Neural cell (in vitro differentiated cells): ENCODE measurements at regions not wholly inside any gene's neighbourhood (a gene's known extent, or its start where the extent isn't known, plus 50 kb on each side); places are given as distances from the start of the nearest gene placed in this dataset.
A peak's percentile ranks its signal among the peaks of the same experiment; 100 is the strongest.

Experiments used
- H2AFZ ChIP-seq: fragments of 200-600, 300-800 bp; sonication (generic), shearing (Covaris generic); 2 replicates; pipeline ENCODE4 v1.6.0; 2014; ENCODE audit warnings: low read depth, mild to moderate bottlenecking, antibody characterized with exemption, low read length, moderate library complexity
- H3F3A ChIP-seq: fragments of 200-600 bp; shearing (Covaris generic); 2 replicates; pipeline ENCODE4 v1.6.1; 2016; ENCODE audit warnings: mild to moderate bottlenecking, moderate library complexity, mixed read lengths, antibody characterized with exemption, low read length; ENCODE audit not compliant: insufficient read depth, poor library complexity, severe bottlenecking
- H3K27ac ChIP-seq: fragments of 200-600, 300-800 bp; sonication (generic), shearing (Covaris generic); 2 replicates; pipeline ENCODE4 v1.5.1; 2014; ENCODE audit warnings: mild to moderate bottlenecking, low read length, moderate library complexity
- H3K27me3 ChIP-seq: fragments of 300-800, 200-600 bp; sonication (generic), shearing (Covaris generic); 2 replicates; pipeline ENCODE4 v1.6.0; 2014; ENCODE audit warnings: mild to moderate bottlenecking, low read depth, low read length, moderate library complexity; ENCODE audit not compliant: insufficient read depth
- H3K36me3 ChIP-seq: fragments of 300-800, 200-600 bp; sonication (generic), shearing (Covaris generic); 2 replicates; pipeline ENCODE4 v1.5.1; 2014; ENCODE audit warnings: mild to moderate bottlenecking, antibody characterized with exemption, low read length, moderate library complexity; ENCODE audit not compliant: insufficient read depth
- H3K4me2 ChIP-seq: fragments of 300-800, 200-600 bp; sonication (generic), shearing (Covaris generic); 2 replicates; pipeline ENCODE4 v1.6.0; 2014; ENCODE audit warnings: mild to moderate bottlenecking, low read length
- H3K4me3 ChIP-seq: fragments of 300-800, 200-600 bp; sonication (generic), shearing (Covaris generic); 2 replicates; pipeline ENCODE4 v1.5.1; 2014; ENCODE audit warnings: mild to moderate bottlenecking, low read length, moderate library complexity
- H3K79me2 ChIP-seq: fragments of 200-600 bp; shearing (Covaris generic); replicated peaks from 2 replicates; pipeline ENCODE4 v1.6.0; 2014; ENCODE audit warnings: mild to moderate bottlenecking, low read length, moderate library complexity; ENCODE audit not compliant: insufficient read depth
- H3K9ac ChIP-seq: fragments of 300-800, 200-600 bp; sonication (generic), shearing (Covaris generic); 2 replicates; pipeline ENCODE4 v1.6.1; 2016; ENCODE audit warnings: mild to moderate bottlenecking, low read length, mixed read lengths
- H3K9me2 ChIP-seq: fragments of 200-600 bp; shearing (Covaris generic); 2 replicates; pipeline ENCODE4 v1.6.1; 2016; ENCODE audit warnings: mild to moderate bottlenecking, low read length, mixed read lengths; ENCODE audit not compliant: insufficient read depth
- H3K9me3 ChIP-seq: fragments of 200-600, 300-800 bp; sonication (generic), shearing (Covaris generic); 2 replicates; pipeline ENCODE4 v1.6.1; 2016; ENCODE audit warnings: mild to moderate bottlenecking, mixed run types, low read length, moderate library complexity, mixed read lengths
- H4K20me1 ChIP-seq: fragments of 200-600 bp; shearing (Covaris generic); 2 replicates; pipeline ENCODE4 v1.6.1; 2016; ENCODE audit warnings: mild to moderate bottlenecking, mixed run types; ENCODE audit not compliant: insufficient read depth
- EP300 ChIP-seq: fragments of 450-650 bp; conservative IDR thresholded peaks from 2 replicates; pipeline ENCODE4 v1.6.1; 2014; ENCODE audit warnings: antibody characterized with exemption, mild to moderate bottlenecking, moderate library complexity; ENCODE audit not compliant: poor library complexity, severe bottlenecking
- EZH2 ChIP-seq: fragments of 200-600, 300-800 bp; shearing (Covaris generic), sonication (generic); IDR thresholded peaks from 2 replicates; pipeline ENCODE4 v1.6.1; 2014; ENCODE audit warnings: antibody characterized with exemption, low read length, borderline replicate concordance, mild to moderate bottlenecking; ENCODE audit not compliant: insufficient read depth, poor library complexity, severe bottlenecking
- MXI1 ChIP-seq: fragments of 450-650 bp; conservative IDR thresholded peaks from 2 replicates; pipeline ENCODE4 v1.6.1; 2014; ENCODE audit warnings: antibody characterized with exemption, mild to moderate bottlenecking; ENCODE audit not compliant: poor library complexity, severe bottlenecking
- POLR2AphosphoS5 ChIP-seq: IDR thresholded peaks from 2 replicates; pipeline ENCODE4 v1.6.1; 2012
- RAD21 ChIP-seq: fragments of 450-650 bp; conservative IDR thresholded peaks from 2 replicates; pipeline ENCODE4 v1.6.1; 2014; ENCODE audit warnings: antibody characterized with exemption, mild to moderate bottlenecking, moderate library complexity
- SMC3 ChIP-seq: fragments of 450-650 bp; conservative IDR thresholded peaks from 2 replicates; pipeline ENCODE4 v1.6.1; 2014; ENCODE audit warnings: antibody characterized with exemption, mild to moderate bottlenecking, moderate library complexity; ENCODE audit not compliant: poor library complexity
- TAF1 ChIP-seq: IDR thresholded peaks from 2 replicates; pipeline ENCODE4 v1.6.1; 2012; ENCODE audit warnings: low read depth
- TF ChIP-seq, protein P1 (sequence below): fragments of 450-650 bp; IDR thresholded peaks from 2 replicates; pipeline ENCODE4 v1.5.1; 2014; ENCODE audit warnings: antibody characterized with exemption, mild to moderate bottlenecking, moderate library complexity; ENCODE audit not compliant: poor library complexity, severe bottlenecking
- TF ChIP-seq, protein P2 (sequence below): IDR thresholded peaks from 2 replicates; pipeline ENCODE4 v1.6.1; 2012; ENCODE audit warnings: borderline replicate concordance

DNA sequence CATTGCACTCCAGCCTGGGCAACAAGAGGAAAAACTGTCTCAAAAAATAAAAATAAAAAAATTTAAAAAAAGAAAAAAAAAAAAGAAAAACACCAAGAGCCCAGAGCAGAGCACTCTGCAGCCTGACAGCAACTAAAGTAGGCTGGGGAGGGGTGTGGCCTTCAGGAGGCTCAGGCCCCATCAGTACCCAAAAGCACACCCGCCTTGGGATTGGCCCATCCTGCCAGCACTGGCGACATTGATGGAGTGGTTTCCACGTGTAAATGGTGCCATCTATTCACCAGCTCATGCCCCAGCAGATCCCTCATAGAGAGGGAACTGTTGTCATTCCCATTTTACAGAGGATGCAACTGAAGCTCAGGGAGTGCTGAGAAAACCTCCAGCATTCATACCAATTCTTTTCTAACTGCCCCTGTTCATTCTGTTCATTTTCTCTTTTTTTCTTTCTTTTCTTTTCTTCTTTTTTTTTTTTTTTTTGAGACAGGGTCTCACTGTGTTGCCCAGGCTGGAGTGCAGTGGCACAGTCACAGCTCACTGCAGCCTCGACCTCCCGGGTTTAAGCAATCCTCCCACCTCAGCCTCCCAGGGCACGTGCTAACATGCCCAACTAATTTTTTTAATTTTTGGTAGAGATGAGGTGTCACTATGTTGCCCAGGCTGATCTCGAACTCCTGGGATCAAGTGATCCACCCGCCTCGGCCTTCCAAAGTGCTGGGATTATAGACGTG is 89.3 kb downstream of the IRF2BPL start:
- Histone ChIP-seq H3K9me3 (no peaks in the 10 kb centered on the region), H3K27ac (no peak overlapping the region), H2AFZ (no peak overlapping the region)

DNA sequence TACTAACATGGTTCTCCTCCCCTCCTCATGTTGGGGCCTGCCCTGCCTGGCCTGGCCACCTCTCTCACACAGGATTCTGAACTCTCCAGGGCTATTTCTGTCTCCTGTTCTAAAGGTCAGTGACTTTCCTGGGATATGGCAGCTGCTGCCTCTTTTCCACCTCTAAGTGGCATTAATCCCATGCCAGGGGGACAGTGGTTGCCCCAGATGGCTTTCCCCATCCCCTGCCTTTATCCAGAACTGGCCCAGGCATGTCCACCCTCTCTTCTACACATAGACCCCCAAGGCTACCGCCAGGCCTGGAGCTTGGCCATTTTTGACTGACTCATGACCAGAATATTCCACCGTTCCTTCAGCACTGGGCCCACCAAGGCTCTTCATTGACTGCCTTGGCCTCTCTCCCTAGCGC is 90.4 kb downstream of the IRF2BPL start:
- Histone ChIP-seq H3K4me3 (no peak overlapping the region), H4K20me1 (no peaks in the 10 kb centered on the region), H3K27ac (peak overlapping the region; percentile 89), H3K4me2 (no peak overlapping the region), H2AFZ (no peak overlapping the region), H3K9me2 (no peaks in the 10 kb centered on the region), H3K9me3 (no peaks in the 10 kb centered on the region), H3K27me3 (no peaks in the 10 kb centered on the region), H3F3A (no peaks in the 10 kb centered on the region), H3K36me3 (no peaks in the 10 kb centered on the region), H3K79me2 (no peaks in the 10 kb centered on the region), H3K9ac (peak overlapping the region; percentile 64)
- TF ChIP-seq EZH2 (no peak), SMC3 (no peak), RAD21 (no peak), TAF1 (no peak), EP300 (no peak), POLR2AphosphoS5 (no peak), MXI1 (no peak)
- TF ChIP-seq, protein P1, sequence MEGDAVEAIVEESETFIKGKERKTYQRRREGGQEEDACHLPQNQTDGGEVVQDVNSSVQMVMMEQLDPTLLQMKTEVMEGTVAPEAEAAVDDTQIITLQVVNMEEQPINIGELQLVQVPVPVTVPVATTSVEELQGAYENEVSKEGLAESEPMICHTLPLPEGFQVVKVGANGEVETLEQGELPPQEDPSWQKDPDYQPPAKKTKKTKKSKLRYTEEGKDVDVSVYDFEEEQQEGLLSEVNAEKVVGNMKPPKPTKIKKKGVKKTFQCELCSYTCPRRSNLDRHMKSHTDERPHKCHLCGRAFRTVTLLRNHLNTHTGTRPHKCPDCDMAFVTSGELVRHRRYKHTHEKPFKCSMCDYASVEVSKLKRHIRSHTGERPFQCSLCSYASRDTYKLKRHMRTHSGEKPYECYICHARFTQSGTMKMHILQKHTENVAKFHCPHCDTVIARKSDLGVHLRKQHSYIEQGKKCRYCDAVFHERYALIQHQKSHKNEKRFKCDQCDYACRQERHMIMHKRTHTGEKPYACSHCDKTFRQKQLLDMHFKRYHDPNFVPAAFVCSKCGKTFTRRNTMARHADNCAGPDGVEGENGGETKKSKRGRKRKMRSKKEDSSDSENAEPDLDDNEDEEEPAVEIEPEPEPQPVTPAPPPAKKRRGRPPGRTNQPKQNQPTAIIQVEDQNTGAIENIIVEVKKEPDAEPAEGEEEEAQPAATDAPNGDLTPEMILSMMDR, result no peak
- TF ChIP-seq, protein P2, sequence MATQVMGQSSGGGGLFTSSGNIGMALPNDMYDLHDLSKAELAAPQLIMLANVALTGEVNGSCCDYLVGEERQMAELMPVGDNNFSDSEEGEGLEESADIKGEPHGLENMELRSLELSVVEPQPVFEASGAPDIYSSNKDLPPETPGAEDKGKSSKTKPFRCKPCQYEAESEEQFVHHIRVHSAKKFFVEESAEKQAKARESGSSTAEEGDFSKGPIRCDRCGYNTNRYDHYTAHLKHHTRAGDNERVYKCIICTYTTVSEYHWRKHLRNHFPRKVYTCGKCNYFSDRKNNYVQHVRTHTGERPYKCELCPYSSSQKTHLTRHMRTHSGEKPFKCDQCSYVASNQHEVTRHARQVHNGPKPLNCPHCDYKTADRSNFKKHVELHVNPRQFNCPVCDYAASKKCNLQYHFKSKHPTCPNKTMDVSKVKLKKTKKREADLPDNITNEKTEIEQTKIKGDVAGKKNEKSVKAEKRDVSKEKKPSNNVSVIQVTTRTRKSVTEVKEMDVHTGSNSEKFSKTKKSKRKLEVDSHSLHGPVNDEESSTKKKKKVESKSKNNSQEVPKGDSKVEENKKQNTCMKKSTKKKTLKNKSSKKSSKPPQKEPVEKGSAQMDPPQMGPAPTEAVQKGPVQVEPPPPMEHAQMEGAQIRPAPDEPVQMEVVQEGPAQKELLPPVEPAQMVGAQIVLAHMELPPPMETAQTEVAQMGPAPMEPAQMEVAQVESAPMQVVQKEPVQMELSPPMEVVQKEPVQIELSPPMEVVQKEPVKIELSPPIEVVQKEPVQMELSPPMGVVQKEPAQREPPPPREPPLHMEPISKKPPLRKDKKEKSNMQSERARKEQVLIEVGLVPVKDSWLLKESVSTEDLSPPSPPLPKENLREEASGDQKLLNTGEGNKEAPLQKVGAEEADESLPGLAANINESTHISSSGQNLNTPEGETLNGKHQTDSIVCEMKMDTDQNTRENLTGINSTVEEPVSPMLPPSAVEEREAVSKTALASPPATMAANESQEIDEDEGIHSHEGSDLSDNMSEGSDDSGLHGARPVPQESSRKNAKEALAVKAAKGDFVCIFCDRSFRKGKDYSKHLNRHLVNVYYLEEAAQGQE, result no peak

More for the DNA sequence above, 89.3 kb downstream of the IRF2BPL start:
- Histone ChIP-seq H4K20me1 (no peaks in the 10 kb centered on the region), H3K27me3 (no peaks in the 10 kb centered on the region), H3K9ac (no peak overlapping the region), H3K4me3 (no peak overlapping the region), H3F3A (no peaks in the 10 kb centered on the region), H3K79me2 (no peaks in the 10 kb centered on the region), H3K4me2 (no peak overlapping the region), H3K36me3 (no peaks in the 10 kb centered on the region), H3K9me2 (no peaks in the 10 kb centered on the region)
- no peak for TF ChIP-seq TAF1
- TF ChIP-seq, protein P2, result no peak
- TF ChIP-seq SMC3, result no peak
- TF ChIP-seq POLR2AphosphoS5, result no peak
- no peak for TF ChIP-seq EP300
- TF ChIP-seq, protein P1, result no peak
- no peak for TF ChIP-seq EZH2
- TF ChIP-seq RAD21, result no peak
- TF ChIP-seq MXI1, result no peak
